WTC11 (cell line): ENCODE measurements at regions not wholly inside any gene's neighbourhood (a gene's known extent, or its start where the extent isn't known, plus 50 kb on each side); places are given as distances from the start of the nearest gene placed in this dataset.

Experiments
- FOXK1 ChIP-seq: sonication (generic); formaldehyde crosslinking; IDR thresholded peaks from 2 replicates; pipeline ENCODE4 v1.8.0; 2022; ENCODE audit warnings: mild to moderate bottlenecking, moderate library complexity, missing genetic modification reagents
- OVOL2 ChIP-seq: fragments of 250-450 bp; sonication (Bioruptor Pico); IDR thresholded peaks from 2 replicates; pipeline ENCODE4 v1.9.0; 2021; ENCODE audit warnings: mild to moderate bottlenecking, borderline replicate concordance
- SP1 ChIP-seq: sonication (generic); formaldehyde crosslinking; conservative IDR thresholded peaks from 2 replicates; pipeline ENCODE4 v1.8.1; 2022; ENCODE audit warnings: missing genetic modification reagents
- TCF7 ChIP-seq: sonication (generic); formaldehyde crosslinking; IDR thresholded peaks from 2 replicates; pipeline ENCODE4 v1.8.0; 2022; ENCODE audit warnings: mild to moderate bottlenecking, low read depth, missing genetic modification reagents, moderate library complexity
- TF ChIP-seq, protein P1 (sequence below): fragments of 200-600 bp; IDR thresholded peaks from 2 replicates; pipeline ENCODE4 v1.8.0; 2022; ENCODE audit warnings: antibody characterized with exemption
- TF ChIP-seq, protein P2 (sequence below): sonication (generic); formaldehyde crosslinking; IDR thresholded peaks from 2 replicates; pipeline ENCODE4 v1.8.0; 2022; ENCODE audit warnings: mild to moderate bottlenecking, missing genetic modification reagents
- TF ChIP-seq, protein P3 (sequence below): sonication (generic); formaldehyde crosslinking; IDR thresholded peaks from 2 replicates; pipeline ENCODE4 v1.8.1; 2023; ENCODE audit warnings: mild to moderate bottlenecking, missing genetic modification reagents, moderate library complexity

DNA sequence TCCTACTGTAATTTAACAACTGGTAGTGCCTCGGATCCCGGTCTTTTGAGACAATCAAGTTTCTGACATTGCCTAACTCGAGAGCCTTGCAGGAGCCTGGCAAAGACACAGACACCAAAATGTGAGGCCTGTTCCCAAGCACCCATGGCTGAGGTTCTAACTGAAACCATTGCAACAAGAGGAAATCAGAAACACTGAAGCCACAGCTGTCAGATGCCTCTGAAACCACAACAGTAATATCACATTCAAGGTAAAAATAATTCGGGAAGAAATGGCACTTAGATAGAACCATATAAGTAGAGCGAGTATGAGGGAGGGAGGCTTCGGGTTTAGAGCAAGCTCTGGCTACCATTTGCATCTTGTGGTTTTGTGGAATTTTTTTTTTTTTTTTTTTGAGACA, 285.9 kb downstream of the FBXO15 start:
- TF ChIP-seq, protein P1, sequence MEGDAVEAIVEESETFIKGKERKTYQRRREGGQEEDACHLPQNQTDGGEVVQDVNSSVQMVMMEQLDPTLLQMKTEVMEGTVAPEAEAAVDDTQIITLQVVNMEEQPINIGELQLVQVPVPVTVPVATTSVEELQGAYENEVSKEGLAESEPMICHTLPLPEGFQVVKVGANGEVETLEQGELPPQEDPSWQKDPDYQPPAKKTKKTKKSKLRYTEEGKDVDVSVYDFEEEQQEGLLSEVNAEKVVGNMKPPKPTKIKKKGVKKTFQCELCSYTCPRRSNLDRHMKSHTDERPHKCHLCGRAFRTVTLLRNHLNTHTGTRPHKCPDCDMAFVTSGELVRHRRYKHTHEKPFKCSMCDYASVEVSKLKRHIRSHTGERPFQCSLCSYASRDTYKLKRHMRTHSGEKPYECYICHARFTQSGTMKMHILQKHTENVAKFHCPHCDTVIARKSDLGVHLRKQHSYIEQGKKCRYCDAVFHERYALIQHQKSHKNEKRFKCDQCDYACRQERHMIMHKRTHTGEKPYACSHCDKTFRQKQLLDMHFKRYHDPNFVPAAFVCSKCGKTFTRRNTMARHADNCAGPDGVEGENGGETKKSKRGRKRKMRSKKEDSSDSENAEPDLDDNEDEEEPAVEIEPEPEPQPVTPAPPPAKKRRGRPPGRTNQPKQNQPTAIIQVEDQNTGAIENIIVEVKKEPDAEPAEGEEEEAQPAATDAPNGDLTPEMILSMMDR, result no peak
- TF ChIP-seq TCF7 (CRISPR knock-in tag) (no peak), SP1 (CRISPR knock-in tag) (no peak), OVOL2 (no peak), FOXK1 (CRISPR knock-in tag) (no peak)
- TF ChIP-seq, protein P2, sequence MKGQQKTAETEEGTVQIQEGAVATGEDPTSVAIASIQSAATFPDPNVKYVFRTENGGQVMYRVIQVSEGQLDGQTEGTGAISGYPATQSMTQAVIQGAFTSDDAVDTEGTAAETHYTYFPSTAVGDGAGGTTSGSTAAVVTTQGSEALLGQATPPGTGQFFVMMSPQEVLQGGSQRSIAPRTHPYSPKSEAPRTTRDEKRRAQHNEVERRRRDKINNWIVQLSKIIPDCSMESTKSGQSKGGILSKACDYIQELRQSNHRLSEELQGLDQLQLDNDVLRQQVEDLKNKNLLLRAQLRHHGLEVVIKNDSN (CRISPR knock-in tag), result no peak
- TF ChIP-seq, protein P3, sequence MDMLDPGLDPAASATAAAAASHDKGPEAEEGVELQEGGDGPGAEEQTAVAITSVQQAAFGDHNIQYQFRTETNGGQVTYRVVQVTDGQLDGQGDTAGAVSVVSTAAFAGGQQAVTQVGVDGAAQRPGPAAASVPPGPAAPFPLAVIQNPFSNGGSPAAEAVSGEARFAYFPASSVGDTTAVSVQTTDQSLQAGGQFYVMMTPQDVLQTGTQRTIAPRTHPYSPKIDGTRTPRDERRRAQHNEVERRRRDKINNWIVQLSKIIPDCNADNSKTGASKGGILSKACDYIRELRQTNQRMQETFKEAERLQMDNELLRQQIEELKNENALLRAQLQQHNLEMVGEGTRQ (CRISPR knock-in tag), result no peak
